ENCODE measurements at regions not wholly inside any gene's neighbourhood (a gene's known extent, or its start where the extent isn't known, plus 50 kb on each side); places are given as distances from the start of the nearest gene placed in this dataset.

GRCh38 chr3:25015599-25015998 is 412.5 kb upstream of the RARB start:
- DNase-seq = no peak

- no peak for DNase-seq
Measured at GRCh38 chr3:25018909-25019308, 409.2 kb upstream of the RARB start.

- no peak for DNase-seq
Measured at GRCh38 chr3:25019506-25019905, 408.6 kb upstream of the RARB start.

GRCh38 chr3:25021816-25022215 is 406.2 kb upstream of the RARB start:
- no peak for DNase-seq

- no peak for DNase-seq
Measured at GRCh38 chr3:25023876-25024275, 404.2 kb upstream of the RARB start.

GRCh38 chr3:25025236-25025635 is 402.8 kb upstream of the RARB start:
- DNase-seq = no peak

- no peak for DNase-seq
Measured at GRCh38 chr3:25027650-25028049, 400.4 kb upstream of the RARB start.

- no peak for DNase-seq
Measured at GRCh38 chr3:25029820-25030219, 398.2 kb upstream of the RARB start.

GRCh38 chr3:25032344-25032743 is 395.7 kb upstream of the RARB start:
- no peak for DNase-seq

GRCh38 chr3:25033407-25034029 is 394.5 kb upstream of the RARB start:
- peak; percentile 47 for DNase-seq

- no peak for DNase-seq
Measured at GRCh38 chr3:25035526-25035925, 392.5 kb upstream of the RARB start.

- peak; percentile 48 for DNase-seq
Measured at GRCh38 chr3:25036633-25037032, 391.4 kb upstream of the RARB start.

- DNase-seq = peak; percentile 67
Measured at GRCh38 chr3:25037049-25037547, 391.0 kb upstream of the RARB start.

GRCh38 chr3:25038271-25038670 is 389.8 kb upstream of the RARB start:
- no peak for DNase-seq

- DNase-seq = no peak
Measured at GRCh38 chr3:25038922-25039321, 389.1 kb upstream of the RARB start.

- no peak for DNase-seq
Measured at GRCh38 chr3:25040748-25041147, 387.3 kb upstream of the RARB start.

GRCh38 chr3:25041871-25042584 is 386.0 kb upstream of the RARB start:
- DNase-seq = no peak

GRCh38 chr3:25043177-25043576 is 384.9 kb upstream of the RARB start:
- DNase-seq = no peak

GRCh38 chr3:25043749-25044148 is 384.3 kb upstream of the RARB start:
- DNase-seq = no peak

- peak; percentile 43 for DNase-seq
Measured at GRCh38 chr3:25044762-25045710, 383.0 kb upstream of the RARB start.

GRCh38 chr3:25046911-25047771 is 380.9 kb upstream of the RARB start:
- no peak for DNase-seq

- DNase-seq = no peak
Measured at GRCh38 chr3:25049304-25049703, 378.8 kb upstream of the RARB start.

Measured in femur (tissue), 1 donor.